ENCODE measurements at regions not wholly inside any gene's neighbourhood (a gene's known extent, or its start where the extent isn't known, plus 50 kb on each side); places are given as distances from the start of the nearest gene placed in this dataset.

GRCh38 chr12:30188602-30189326 is 405.0 kb upstream of the TMTC1 start:
- H3K4me3 Mint-ChIP-seq (ENCODE audit: unreplicated experiment): no peak overlapping the region
- H3K36me3 Mint-ChIP-seq (ENCODE audit: low read depth): no peaks in the 10 kb centered on the region
- no peaks in the 10 kb centered on the region for H3K9me3 Mint-ChIP-seq (ENCODE audit: low read depth)
- no peak for DNase-seq (ENCODE audit: low spot score)
- TF ChIP-seq CTCF (IDR thresholded peaks at IDR 0.05): no peak
- peaks cover 2% of the 10 kb centered on the region for H3K4me1 Mint-ChIP-seq (ENCODE audit: low read depth)
- peaks cover 5% of the 10 kb centered on the region for H3K27me3 Mint-ChIP-seq (ENCODE audit: low read depth)
- no peak overlapping the region for H3K27ac Mint-ChIP-seq (ENCODE audit: unreplicated experiment)

GRCh38 chr12:30187426-30187825 is 403.7 kb upstream of the TMTC1 start:
- TF ChIP-seq CTCF (IDR thresholded peaks at IDR 0.05): no peak
- Mint-ChIP-seq H3K4me3 (ENCODE audit: unreplicated experiment) (no peak overlapping the region), H3K4me1 (ENCODE audit: low read depth) (peaks cover 2% of the 10 kb centered on the region), H3K27ac (ENCODE audit: unreplicated experiment) (no peak overlapping the region), H3K36me3 (ENCODE audit: low read depth) (peaks cover 1% of the 10 kb centered on the region), H3K9me3 (ENCODE audit: low read depth) (peaks cover 6% of the 10 kb centered on the region), H3K27me3 (ENCODE audit: low read depth) (peaks cover 7% of the 10 kb centered on the region)
- DNase-seq (ENCODE audit: low spot score): no peak

- Mint-ChIP-seq H3K4me3 (ENCODE audit: unreplicated experiment) (no peak overlapping the region), H3K9me3 (ENCODE audit: low read depth) (peaks cover 9% of the 10 kb centered on the region), H3K4me1 (ENCODE audit: low read depth) (peaks cover 11% of the 10 kb centered on the region), H3K27ac (ENCODE audit: unreplicated experiment) (no peak overlapping the region), H3K27me3 (ENCODE audit: low read depth) (peaks cover 4% of the 10 kb centered on the region), H3K36me3 (ENCODE audit: low read depth) (peaks cover 1% of the 10 kb centered on the region)
- no peak for DNase-seq (ENCODE audit: low spot score)
- TF ChIP-seq CTCF (IDR thresholded peaks at IDR 0.05): no peak
Measured at GRCh38 chr12:30181334-30181733, 397.6 kb upstream of the TMTC1 start.

GRCh38 chr12:30180602-30181001 is 396.9 kb upstream of the TMTC1 start:
- peaks cover 4% of the 10 kb centered on the region for H3K27me3 Mint-ChIP-seq (ENCODE audit: low read depth)
- H3K36me3 Mint-ChIP-seq (ENCODE audit: low read depth): peaks cover 1% of the 10 kb centered on the region
- H3K4me3 Mint-ChIP-seq (ENCODE audit: unreplicated experiment): no peak overlapping the region
- no peak overlapping the region for H3K27ac Mint-ChIP-seq (ENCODE audit: unreplicated experiment)
- TF ChIP-seq CTCF (IDR thresholded peaks at IDR 0.05): no peak
- H3K9me3 Mint-ChIP-seq (ENCODE audit: low read depth): peaks cover 9% of the 10 kb centered on the region
- H3K4me1 Mint-ChIP-seq (ENCODE audit: low read depth): peaks cover 11% of the 10 kb centered on the region
- DNase-seq (ENCODE audit: low spot score): no peak

- TF ChIP-seq CTCF (IDR thresholded peaks at IDR 0.05): no peak
- peaks cover 1% of the 10 kb centered on the region for H3K36me3 Mint-ChIP-seq (ENCODE audit: low read depth)
- peaks cover 3% of the 10 kb centered on the region for H3K27me3 Mint-ChIP-seq (ENCODE audit: low read depth)
- H3K9me3 Mint-ChIP-seq (ENCODE audit: low read depth): peaks cover 9% of the 10 kb centered on the region
- no peak overlapping the region for H3K4me3 Mint-ChIP-seq (ENCODE audit: unreplicated experiment)
- no peak for DNase-seq (ENCODE audit: low spot score)
- peaks cover 9% of the 10 kb centered on the region for H3K4me1 Mint-ChIP-seq (ENCODE audit: low read depth)
- no peak overlapping the region for H3K27ac Mint-ChIP-seq (ENCODE audit: unreplicated experiment)
Measured at GRCh38 chr12:30178916-30179315, 395.2 kb upstream of the TMTC1 start.
